GM18858 (cell line): ENCODE measurements at regions not wholly inside any gene's neighbourhood (a gene's known extent, or its start where the extent isn't known, plus 50 kb on each side); places are given as distances from the start of the nearest gene placed in this dataset.

ENCODE experiments used
- ATAC-seq: cut with Tn5 transposase; IDR thresholded peaks from one replicate; pipeline ENCODE4 v1.9.1; 2021; ENCODE audit not compliant: unreplicated experiment

GRCh38 chr9:116002624-116003023, 151.0 kb upstream of the PAPPA start:
- ATAC-seq = no peak

GRCh38 chr9:116003397-116003796, 150.2 kb upstream of the PAPPA start:
- ATAC-seq = no peak

GRCh38 chr9:116005205-116005604, 148.4 kb upstream of the PAPPA start:
- no peak for ATAC-seq

GRCh38 chr9:116007824-116008223, 145.8 kb upstream of the PAPPA start:
- no peak for ATAC-seq

- ATAC-seq = no peak
Measured at GRCh38 chr9:116008278-116008677, 145.3 kb upstream of the PAPPA start.

GRCh38 chr9:116009420-116009819, 144.2 kb upstream of the PAPPA start:
- ATAC-seq = no peak

GRCh38 chr9:116015855-116016254, 137.7 kb upstream of the PAPPA start:
- ATAC-seq = no peak

- no peak for ATAC-seq
Measured at GRCh38 chr9:116020146-116020545, 133.4 kb upstream of the PAPPA start.

- ATAC-seq = no peak
Measured at GRCh38 chr9:116020801-116021200, 132.8 kb upstream of the PAPPA start.

- ATAC-seq = no peak
Measured at GRCh38 chr9:116027096-116027495, 126.5 kb upstream of the PAPPA start.

GRCh38 chr9:116027511-116027910, 126.1 kb upstream of the PAPPA start:
- no peak for ATAC-seq

GRCh38 chr9:116027951-116028350, 125.6 kb upstream of the PAPPA start:
- no peak for ATAC-seq

GRCh38 chr9:116030517-116030916, 123.1 kb upstream of the PAPPA start:
- no peak for ATAC-seq

GRCh38 chr9:116032683-116033440, 120.7 kb upstream of the PAPPA start:
- ATAC-seq = no peak

GRCh38 chr9:116039312-116039711, 114.3 kb upstream of the PAPPA start:
- ATAC-seq = no peak

- ATAC-seq = no peak
Measured at GRCh38 chr9:116039893-116040292, 113.7 kb upstream of the PAPPA start.

- no peak for ATAC-seq
Measured at GRCh38 chr9:116042321-116042720, 111.3 kb upstream of the PAPPA start.

GRCh38 chr9:116045083-116045482, 108.5 kb upstream of the PAPPA start:
- no peak for ATAC-seq

GRCh38 chr9:116048081-116048480, 105.5 kb upstream of the PAPPA start:
- ATAC-seq = no peak

- no peak for ATAC-seq
Measured at GRCh38 chr9:116049456-116049855, 104.1 kb upstream of the PAPPA start.

GRCh38 chr9:116051528-116051927, 102.1 kb upstream of the PAPPA start:
- no peak for ATAC-seq

GRCh38 chr9:116055536-116055935, 98.1 kb upstream of the PAPPA start:
- no peak for ATAC-seq

- ATAC-seq = no peak
Measured at GRCh38 chr9:116057371-116057770, 96.2 kb upstream of the PAPPA start.
